Parathyroid adenoma (tissue), 2 donors: ENCODE measurements at regions not wholly inside any gene's neighbourhood (a gene's known extent, or its start where the extent isn't known, plus 50 kb on each side); places are given as distances from the start of the nearest gene placed in this dataset.

ENCODE experiments used
- H2AFZ ChIP-seq: fragments of 300-600 bp; sonication (generic); one replicate; pipeline ENCODE4 v1.7.0; 2017; ENCODE audit warnings: antibody characterized with exemption, mild to moderate bottlenecking
- H3K27ac ChIP-seq: fragments of 300-600 bp; sonication (generic); one replicate; pipeline ENCODE4 v1.7.0; 2017
- H3K27me3 ChIP-seq: fragments of 300-600 bp; sonication (generic); one replicate; pipeline ENCODE4 v1.7.0; 2017; ENCODE audit warnings: low read length; ENCODE audit not compliant: control insufficient read depth, insufficient read depth
- H3K36me3 ChIP-seq: fragments of 300-600 bp; sonication (generic); one replicate; pipeline ENCODE4 v1.7.0; 2017; ENCODE audit warnings: low read length; ENCODE audit not compliant: control insufficient read depth, insufficient read depth
- H3K4me1 ChIP-seq: fragments of 300-600 bp; sonication (generic); one replicate; pipeline ENCODE4 v1.7.0; 2017; ENCODE audit warnings: control low read depth
- H3K4me2 ChIP-seq: fragments of 300-600 bp; sonication (generic); one replicate; pipeline ENCODE4 v1.7.0; 2017; ENCODE audit warnings: low read length
- H3K4me3 ChIP-seq: fragments of 300-600 bp; sonication (generic); one replicate; pipeline ENCODE4 v1.7.0; 2017; ENCODE audit warnings: low read depth, low read length
- H3K79me2 ChIP-seq: fragments of 300-600 bp; sonication (generic); one replicate; pipeline ENCODE4 v1.7.0; 2017; ENCODE audit warnings: control low read depth
- H3K9ac ChIP-seq: fragments of 300-600 bp; sonication (generic); one replicate; pipeline ENCODE4 v1.7.0; 2017; ENCODE audit warnings: mild to moderate bottlenecking
- H3K9me3 ChIP-seq: fragments of 300-600 bp; sonication (generic); one replicate; pipeline ENCODE4 v1.7.0; 2017; ENCODE audit warnings: low read length; ENCODE audit not compliant: control insufficient read depth
- CTCF ChIP-seq: fragments of 300-600 bp; sonication (generic); IDR thresholded peaks from one replicate; pipeline ENCODE4 v1.7.0; 2017; ENCODE audit warnings: antibody characterized with exemption, mild to moderate bottlenecking
- donor health status: primary hyperparathyroidism.

GRCh38 chr12:97022536-97023230 lies 115.6 kb downstream of the NEDD1 start:
- Histone ChIP-seq H3K27ac (no peak overlapping the region), H2AFZ (no peak overlapping the region), H3K4me3 (no peak overlapping the region), H3K9me3 (no peaks in the 10 kb centered on the region), H3K9ac (no peak overlapping the region), H3K79me2 (no peaks in the 10 kb centered on the region), H3K36me3 (no peaks in the 10 kb centered on the region), H3K4me1 (no peaks in the 10 kb centered on the region), H3K4me2 (no peak overlapping the region), H3K27me3 (no peaks in the 10 kb centered on the region)
- no peak for TF ChIP-seq CTCF

- Histone ChIP-seq H3K79me2 (no peaks in the 10 kb centered on the region), H3K4me2 (no peak overlapping the region), H3K27ac (no peak overlapping the region), H2AFZ (no peak overlapping the region), H3K36me3 (no peaks in the 10 kb centered on the region), H3K9me3 (no peaks in the 10 kb centered on the region), H3K27me3 (no peaks in the 10 kb centered on the region), H3K4me1 (no peaks in the 10 kb centered on the region), H3K4me3 (no peak overlapping the region), H3K9ac (no peak overlapping the region)
- TF ChIP-seq CTCF, result no peak
These were observed 117.3 kb downstream of the NEDD1 start for GRCh38 chr12:97024393-97024792.

GRCh38 chr12:97026901-97027300 lies 119.8 kb downstream of the NEDD1 start:
- Histone ChIP-seq H2AFZ (no peak overlapping the region), H3K9ac (no peak overlapping the region), H3K4me3 (no peak overlapping the region), H3K36me3 (no peaks in the 10 kb centered on the region), H3K4me1 (no peaks in the 10 kb centered on the region), H3K79me2 (no peaks in the 10 kb centered on the region), H3K27ac (no peak overlapping the region), H3K4me2 (no peak overlapping the region), H3K9me3 (no peaks in the 10 kb centered on the region), H3K27me3 (no peaks in the 10 kb centered on the region)
- no peak for TF ChIP-seq CTCF

GRCh38 chr12:97027482-97027881 lies 120.4 kb downstream of the NEDD1 start:
- H3K36me3 ChIP-seq, result no peaks in the 10 kb centered on the region
- TF ChIP-seq CTCF, result no peak
- H3K79me2 ChIP-seq, result no peaks in the 10 kb centered on the region
- no peak overlapping the region for H3K9ac ChIP-seq
- H2AFZ ChIP-seq, result no peak overlapping the region
- no peaks in the 10 kb centered on the region for H3K9me3 ChIP-seq
- H3K27me3 ChIP-seq, result no peaks in the 10 kb centered on the region
- no peak overlapping the region for H3K4me3 ChIP-seq
- H3K4me1 ChIP-seq, result no peaks in the 10 kb centered on the region
- H3K4me2 ChIP-seq, result no peak overlapping the region
- no peak overlapping the region for H3K27ac ChIP-seq

GRCh38 chr12:97038131-97038530 lies 131.1 kb downstream of the NEDD1 start:
- no peak overlapping the region for H3K9ac ChIP-seq
- no peaks in the 10 kb centered on the region for H3K9me3 ChIP-seq
- TF ChIP-seq CTCF, result no peak
- no peaks in the 10 kb centered on the region for H3K79me2 ChIP-seq
- H3K4me2 ChIP-seq, result no peak overlapping the region
- no peaks in the 10 kb centered on the region for H3K27me3 ChIP-seq
- H3K27ac ChIP-seq, result no peak overlapping the region
- no peaks in the 10 kb centered on the region for H3K36me3 ChIP-seq
- no peak overlapping the region for H2AFZ ChIP-seq
- H3K4me3 ChIP-seq, result no peak overlapping the region
- H3K4me1 ChIP-seq, result no peaks in the 10 kb centered on the region
